GM19463 (cell line): ENCODE measurements at regions not wholly inside any gene's neighbourhood (a gene's known extent, or its start where the extent isn't known, plus 50 kb on each side); places are given as distances from the start of the nearest gene placed in this dataset.

Experiments used
- ATAC-seq: cut with Tn5 transposase; IDR thresholded peaks from one replicate; pipeline ENCODE4 v1.9.1; 2021; ENCODE audit warnings: mild to moderate bottlenecking, moderate library complexity; ENCODE audit not compliant: unreplicated experiment

DNA sequence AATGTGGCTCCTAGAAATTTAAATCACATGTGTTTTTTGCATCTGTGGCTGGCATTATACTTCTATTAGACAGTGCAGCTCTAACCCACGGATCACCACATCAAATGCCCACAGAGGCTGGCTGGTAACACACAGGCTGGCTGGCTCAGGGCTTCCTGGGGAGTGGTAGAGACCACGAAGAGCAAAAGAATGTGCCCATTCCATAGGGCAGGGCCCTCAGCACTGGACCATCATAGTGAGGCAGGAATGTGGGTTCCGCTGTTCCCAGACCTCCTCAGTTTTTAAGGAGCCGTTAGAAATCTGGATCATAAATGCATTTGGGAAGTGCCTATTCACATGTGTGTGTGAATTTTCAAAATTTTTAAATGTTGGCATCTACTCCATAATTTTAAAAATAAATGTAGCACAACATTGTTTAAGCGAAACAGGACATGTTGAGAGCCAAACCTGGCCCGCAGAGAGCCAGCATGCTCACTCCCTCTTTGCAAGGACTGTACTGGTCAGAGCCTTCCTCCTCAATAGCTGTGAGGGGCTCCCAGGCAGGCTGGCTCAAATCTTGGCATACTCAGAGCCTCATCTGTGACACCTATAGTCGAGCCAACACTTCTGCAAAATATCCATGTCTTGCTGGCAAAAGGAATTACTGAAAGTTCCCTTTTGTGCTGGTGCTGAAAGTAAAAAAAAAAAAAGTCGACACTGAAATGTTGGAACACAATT is 190.5 kb downstream of the FNDC1 start:
- ATAC-seq: no peak

DNA sequence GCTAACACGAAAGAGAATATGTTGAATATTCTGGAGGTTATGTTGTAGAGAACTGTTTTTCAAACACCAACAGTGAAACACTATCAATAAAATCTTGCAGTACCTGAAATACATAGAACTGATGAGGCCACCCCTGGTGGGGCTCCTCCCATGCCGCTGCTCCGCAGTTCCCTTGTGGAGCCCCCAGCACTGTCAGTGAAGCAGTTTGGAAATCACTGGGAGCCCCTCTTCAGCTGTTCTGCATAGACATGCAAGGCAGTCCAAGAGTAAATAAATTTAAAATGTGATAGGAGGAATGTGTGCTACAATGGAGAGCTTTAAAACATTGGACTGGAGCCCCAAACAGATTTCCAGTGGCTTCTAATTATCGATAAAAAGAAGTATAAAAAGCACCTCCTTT is 189.4 kb downstream of the FNDC1 start:
- no peak for ATAC-seq

DNA sequence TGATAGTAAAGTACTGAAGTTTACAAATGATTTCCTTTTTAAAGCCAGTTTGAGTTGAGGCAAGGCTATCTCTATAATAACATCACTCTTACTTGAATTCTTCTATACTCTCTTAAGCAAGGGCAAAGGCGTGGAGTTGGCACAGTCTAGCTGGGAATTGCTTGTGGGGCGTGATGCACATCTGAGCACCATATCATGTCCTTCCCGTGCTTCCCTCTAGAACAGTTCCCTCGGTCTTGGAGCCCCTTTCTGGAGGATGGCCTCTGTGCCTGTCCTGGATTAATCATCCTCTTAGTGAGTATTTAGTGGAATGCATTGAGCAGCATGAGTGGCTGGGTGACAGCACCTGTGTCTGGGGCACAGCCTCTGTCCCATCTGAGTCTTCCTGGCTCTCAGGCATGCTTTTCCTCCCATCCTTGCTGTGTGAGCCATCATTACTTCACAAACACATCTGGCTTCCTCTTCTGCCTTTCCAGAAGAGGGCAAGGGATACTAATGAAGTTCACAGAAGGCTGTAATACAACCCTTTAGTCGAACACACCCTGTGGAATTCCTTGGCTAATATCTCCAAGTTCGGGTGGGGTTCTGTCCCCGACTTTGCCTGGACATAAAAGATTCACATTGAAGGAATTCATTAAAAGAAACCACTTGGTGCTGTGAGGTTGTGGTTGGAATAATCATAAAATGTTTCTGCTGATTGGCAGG is 188.2 kb downstream of the FNDC1 start:
- ATAC-seq: no peak

DNA sequence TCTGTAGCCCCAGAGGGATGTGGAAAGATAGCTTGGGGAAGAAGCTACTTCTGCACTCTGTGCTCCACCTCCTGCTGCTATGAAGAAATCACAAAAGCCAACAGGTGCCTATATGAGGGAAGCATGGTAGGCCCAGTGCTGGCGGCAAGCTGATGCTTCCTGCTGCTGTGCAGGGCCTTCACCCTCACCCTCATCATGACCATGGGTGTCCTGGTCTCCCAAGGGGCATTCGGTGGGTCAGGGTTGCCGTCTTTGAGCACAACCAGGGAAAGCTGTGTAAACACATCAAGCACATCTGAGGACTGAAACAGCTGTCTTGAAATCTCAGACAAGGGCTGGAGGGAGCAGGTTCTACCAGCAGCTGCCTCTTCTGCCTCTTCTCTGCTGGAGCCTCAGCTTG is 184.0 kb downstream of the FNDC1 start:
- ATAC-seq: no peak

DNA sequence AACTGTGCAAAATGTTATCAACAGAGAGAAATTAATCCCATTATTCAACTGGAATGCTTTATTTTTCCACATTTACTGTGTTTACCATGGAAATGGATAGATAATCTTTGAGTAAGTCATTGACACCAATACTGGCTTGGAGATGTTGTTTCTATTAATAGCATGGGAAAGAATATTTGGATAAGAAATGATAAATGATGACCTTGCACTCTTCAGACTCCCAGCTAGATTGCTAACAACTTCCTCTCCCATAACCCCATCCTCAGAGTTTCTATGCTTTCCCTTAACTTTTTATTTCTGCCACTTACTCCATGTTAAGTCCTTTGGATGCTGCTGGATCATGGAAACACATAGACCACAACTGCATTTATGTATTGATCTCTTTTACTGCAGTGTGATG is 182.5 kb downstream of the FNDC1 start:
- no peak for ATAC-seq

DNA sequence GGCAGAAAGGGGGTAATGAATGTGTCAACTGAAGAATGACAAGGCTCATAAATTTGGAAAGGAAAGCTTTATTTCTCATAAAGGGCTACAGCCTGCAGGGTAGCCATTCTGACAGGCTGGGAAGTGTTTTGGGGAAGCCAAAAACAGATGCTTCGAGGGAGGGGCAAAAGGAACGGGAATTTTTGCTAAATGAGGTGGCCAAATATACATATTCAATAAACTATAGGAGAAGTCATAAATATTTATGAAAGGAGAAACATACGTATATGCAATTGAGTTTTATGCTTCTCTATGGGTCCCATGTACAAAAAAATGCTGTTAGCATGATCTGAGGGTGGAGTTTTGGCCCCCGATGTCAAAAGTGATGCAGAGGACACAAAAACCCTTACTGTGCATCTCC is 180.7 kb downstream of the FNDC1 start:
- no peak for ATAC-seq

DNA sequence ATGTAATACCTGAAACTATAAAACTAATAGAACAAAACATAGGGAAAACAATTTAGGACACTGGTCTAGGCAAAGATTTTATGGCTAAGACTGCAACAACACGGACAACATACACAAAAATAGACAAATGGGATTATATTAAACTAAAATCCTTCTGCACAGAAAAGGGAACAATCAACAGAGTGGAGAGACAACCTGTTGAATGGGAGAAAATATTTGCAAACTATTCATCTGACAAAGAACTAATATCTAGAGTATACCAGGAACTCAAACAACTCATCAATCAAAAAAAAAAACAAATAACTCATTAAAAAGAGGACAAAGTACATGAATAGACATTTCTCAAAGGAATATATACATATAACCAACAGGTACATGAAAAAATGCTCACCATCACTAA is 174.5 kb downstream of the FNDC1 start:
- ATAC-seq: no peak

DNA sequence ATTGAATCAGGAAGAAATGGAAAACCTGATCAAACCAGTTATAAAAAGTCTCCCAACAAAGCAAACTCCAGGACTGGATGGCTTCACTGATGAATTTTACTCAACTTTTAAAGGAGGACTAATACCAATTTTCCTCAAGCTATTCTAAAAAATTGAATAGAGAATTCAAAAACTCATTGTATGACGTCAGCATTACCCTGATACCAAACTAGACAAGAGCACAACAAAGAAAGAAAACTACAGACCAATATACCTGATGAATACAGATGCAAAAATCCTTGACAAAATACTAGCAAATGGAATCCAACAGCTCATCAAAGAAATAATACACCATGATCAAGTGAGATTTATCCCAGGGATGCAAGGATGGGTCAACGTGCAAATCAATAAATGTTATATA is 172.9 kb downstream of the FNDC1 start:
- ATAC-seq: no peak

DNA sequence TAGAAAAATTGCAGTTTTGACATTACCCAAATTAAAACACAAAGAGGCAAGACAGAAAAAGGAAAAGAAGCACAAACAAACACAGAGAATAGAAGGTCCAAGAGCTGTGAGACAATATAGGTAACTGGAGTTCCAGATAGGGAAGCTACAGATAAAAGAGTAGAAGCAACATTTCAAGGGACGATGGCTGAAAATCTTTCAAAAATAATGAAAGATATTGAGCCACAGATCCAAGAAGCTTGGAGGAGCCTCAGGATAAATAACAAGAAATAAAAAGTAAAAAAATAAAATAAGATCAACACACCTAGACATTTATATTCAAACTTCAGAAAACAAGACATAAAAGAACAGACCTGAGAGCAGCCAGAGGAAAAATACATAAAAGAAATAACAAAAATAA is 164.9 kb downstream of the FNDC1 start:
- no peak for ATAC-seq

DNA sequence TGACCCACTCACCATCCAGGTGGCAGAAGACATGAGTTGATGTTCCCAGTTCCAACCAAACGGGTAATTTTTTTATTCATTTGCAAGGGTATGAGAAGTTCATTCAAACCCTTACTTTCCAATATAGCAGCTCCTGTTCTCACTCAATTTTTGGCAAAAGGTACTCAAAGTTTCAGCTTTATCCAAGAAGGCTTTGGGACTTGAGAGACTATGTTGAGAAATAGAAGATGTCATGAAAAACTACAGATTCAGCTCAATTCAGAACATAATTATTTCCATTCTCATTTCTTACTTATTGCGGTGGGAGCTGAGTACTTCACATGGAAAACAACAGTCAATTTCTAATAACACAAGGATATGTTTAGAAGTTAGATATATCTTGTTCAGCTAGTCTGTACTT is 162.3 kb downstream of the FNDC1 start:
- no peak for ATAC-seq

DNA sequence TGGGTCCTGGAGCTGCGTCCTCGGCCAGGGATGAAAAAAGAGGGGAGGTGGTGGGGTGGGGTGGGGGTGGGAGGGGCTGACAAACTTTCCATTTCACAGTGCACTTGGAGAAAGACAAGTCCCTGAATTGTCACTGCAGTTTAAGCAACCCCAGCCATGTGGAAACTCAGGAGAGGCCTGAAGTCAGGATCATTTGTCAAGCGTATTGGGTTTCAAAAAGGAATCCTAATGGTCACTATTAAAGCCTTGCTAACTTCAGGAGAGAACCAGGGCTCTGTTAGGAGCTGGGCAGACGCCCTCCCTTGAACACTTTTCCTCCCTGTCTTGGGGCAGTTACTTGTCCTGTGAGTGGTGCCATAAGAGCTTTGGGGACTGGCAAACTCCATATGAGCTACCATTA is 159.9 kb downstream of the FNDC1 start:
- no peak for ATAC-seq

DNA sequence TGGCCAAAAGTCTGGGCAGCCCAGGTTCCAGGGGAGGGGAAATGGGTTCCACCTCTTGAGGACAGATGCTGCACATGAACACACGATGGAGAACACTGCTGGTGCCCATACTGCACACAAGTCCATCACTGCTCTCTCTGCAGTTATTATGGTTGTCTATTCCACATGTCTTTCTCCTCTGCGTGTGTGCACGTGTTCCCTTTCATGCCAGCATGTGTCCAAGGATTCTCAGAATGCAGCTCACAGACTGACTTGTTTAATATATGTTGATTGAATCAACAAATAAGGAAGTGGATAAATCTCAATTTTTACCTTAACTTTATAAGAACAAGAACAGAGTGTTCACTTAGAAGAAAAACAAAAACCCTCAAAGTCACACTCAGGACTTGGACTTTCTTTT is 158.9 kb downstream of the FNDC1 start:
- ATAC-seq: no peak

DNA sequence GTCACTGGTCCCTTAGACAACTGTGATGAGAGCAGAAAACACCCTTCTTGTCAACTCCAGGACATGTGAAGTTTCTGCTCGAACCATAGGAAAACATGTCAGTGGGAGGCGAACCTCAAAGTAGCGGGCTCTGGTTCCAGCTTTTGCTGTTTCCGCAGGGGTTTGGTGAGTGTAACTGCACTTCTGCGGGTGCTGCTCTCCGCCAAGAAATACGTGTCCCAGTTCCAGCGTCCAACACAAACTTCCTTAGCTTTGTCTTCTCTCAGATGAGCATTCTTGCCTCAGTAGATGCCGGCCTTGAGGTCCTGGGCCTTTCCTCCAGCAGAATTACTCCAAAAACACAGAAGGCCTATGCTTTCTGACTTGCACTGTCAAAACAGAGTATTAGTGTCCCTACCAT is 156.3 kb downstream of the FNDC1 start:
- no peak for ATAC-seq

DNA sequence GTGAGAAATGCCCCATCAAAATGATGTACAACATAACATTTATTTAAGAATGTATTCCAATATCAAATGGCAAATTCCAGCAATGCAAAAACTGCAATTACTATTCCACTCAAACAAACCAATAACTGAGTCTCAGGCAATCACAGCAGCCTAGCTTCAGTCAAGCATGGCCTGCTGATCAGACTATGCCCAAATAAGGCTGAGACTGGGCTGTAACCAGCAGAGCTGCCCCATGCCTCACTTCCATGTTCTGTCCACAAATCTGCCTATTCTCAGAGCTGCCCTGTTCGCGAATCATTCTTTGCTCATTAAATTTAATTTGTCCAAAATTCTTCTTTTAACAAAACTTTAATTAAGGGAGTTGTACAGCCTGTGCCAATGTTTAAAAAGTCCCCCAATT is 155.4 kb downstream of the FNDC1 start:
- no peak for ATAC-seq
